ENCODE measurements at regions not wholly inside any gene's neighbourhood (a gene's known extent, or its start where the extent isn't known, plus 50 kb on each side); places are given as distances from the start of the nearest gene placed in this dataset.

GRCh38 chr14:22168092-22168955 is 420.7 kb downstream of the DAD1 start:
- H3K79me2 ChIP-seq (ENCODE audit: control insufficient read depth, low read length) = no peaks in the 10 kb centered on the region
- H3K27ac ChIP-seq (ENCODE audit: low read depth, low read length) = no peak overlapping the region
- no peaks in the 10 kb centered on the region for H3K36me3 ChIP-seq (ENCODE audit: control insufficient read depth, low read length)
- H4K20me1 ChIP-seq (ENCODE audit: control insufficient read depth, insufficient read depth, low read depth, low read length) = no peaks in the 10 kb centered on the region
- H3K27me3 ChIP-seq (ENCODE audit: control insufficient read depth, low read length) = peaks cover 20% of the 10 kb centered on the region
- H3K4me3 ChIP-seq (ENCODE audit: low read length) = no peak overlapping the region
- H3K9me3 ChIP-seq (ENCODE audit: control insufficient read depth, insufficient read depth, low read length) = no peaks in the 10 kb centered on the region
- no peaks in the 10 kb centered on the region for H3K4me1 ChIP-seq (ENCODE audit: control insufficient read depth, low read length)
- H3K4me2 ChIP-seq (ENCODE audit: low read length) = no peak overlapping the region
- no peaks in the 10 kb centered on the region for H3K9me2 ChIP-seq (replicated peaks; ENCODE audit: control insufficient read depth, low read length)
- no peak for TF ChIP-seq EZH2phosphoT487 (IDR thresholded peaks at IDR 0.05; ENCODE audit: borderline replicate concordance, low read length)
- TF ChIP-seq, protein P1, sequence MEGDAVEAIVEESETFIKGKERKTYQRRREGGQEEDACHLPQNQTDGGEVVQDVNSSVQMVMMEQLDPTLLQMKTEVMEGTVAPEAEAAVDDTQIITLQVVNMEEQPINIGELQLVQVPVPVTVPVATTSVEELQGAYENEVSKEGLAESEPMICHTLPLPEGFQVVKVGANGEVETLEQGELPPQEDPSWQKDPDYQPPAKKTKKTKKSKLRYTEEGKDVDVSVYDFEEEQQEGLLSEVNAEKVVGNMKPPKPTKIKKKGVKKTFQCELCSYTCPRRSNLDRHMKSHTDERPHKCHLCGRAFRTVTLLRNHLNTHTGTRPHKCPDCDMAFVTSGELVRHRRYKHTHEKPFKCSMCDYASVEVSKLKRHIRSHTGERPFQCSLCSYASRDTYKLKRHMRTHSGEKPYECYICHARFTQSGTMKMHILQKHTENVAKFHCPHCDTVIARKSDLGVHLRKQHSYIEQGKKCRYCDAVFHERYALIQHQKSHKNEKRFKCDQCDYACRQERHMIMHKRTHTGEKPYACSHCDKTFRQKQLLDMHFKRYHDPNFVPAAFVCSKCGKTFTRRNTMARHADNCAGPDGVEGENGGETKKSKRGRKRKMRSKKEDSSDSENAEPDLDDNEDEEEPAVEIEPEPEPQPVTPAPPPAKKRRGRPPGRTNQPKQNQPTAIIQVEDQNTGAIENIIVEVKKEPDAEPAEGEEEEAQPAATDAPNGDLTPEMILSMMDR (IDR thresholded peaks at IDR 0.05; ENCODE audit: low read depth, low read length, poor library complexity, severe bottlenecking) = no peak
- no peaks in the 10 kb centered on the region for H3F3A ChIP-seq (ENCODE audit: control insufficient read depth, insufficient read depth)

- TF ChIP-seq, protein P1 (IDR thresholded peaks at IDR 0.05; ENCODE audit: low read depth, low read length, poor library complexity, severe bottlenecking) = no peak
- TF ChIP-seq EZH2phosphoT487 (IDR thresholded peaks at IDR 0.05; ENCODE audit: borderline replicate concordance, low read length) = no peak
- Histone ChIP-seq H4K20me1 (ENCODE audit: control insufficient read depth, insufficient read depth, low read depth, low read length) (no peaks in the 10 kb centered on the region), H3K4me2 (ENCODE audit: low read length) (no peak overlapping the region), H3F3A (ENCODE audit: control insufficient read depth, insufficient read depth) (no peaks in the 10 kb centered on the region), H3K9me3 (ENCODE audit: control insufficient read depth, insufficient read depth, low read length) (no peaks in the 10 kb centered on the region), H3K27ac (ENCODE audit: low read depth, low read length) (no peak overlapping the region), H3K27me3 (ENCODE audit: control insufficient read depth, low read length) (peaks cover 23% of the 10 kb centered on the region), H3K4me1 (ENCODE audit: control insufficient read depth, low read length) (peaks cover 2% of the 10 kb centered on the region; the same call in 1 of the 2 replicates), H3K9me2 (replicated peaks; ENCODE audit: control insufficient read depth, low read length) (no peaks in the 10 kb centered on the region), H3K4me3 (ENCODE audit: low read length) (no peak overlapping the region), H3K36me3 (ENCODE audit: control insufficient read depth, low read length) (no peaks in the 10 kb centered on the region), H3K79me2 (ENCODE audit: control insufficient read depth, low read length) (no peaks in the 10 kb centered on the region)
These were observed 424.4 kb downstream of the DAD1 start for GRCh38 chr14:22164616-22165015.

- no peak overlapping the region for H3K27ac ChIP-seq (ENCODE audit: low read depth, low read length)
- TF ChIP-seq, protein P1 (IDR thresholded peaks at IDR 0.05; ENCODE audit: low read depth, low read length, poor library complexity, severe bottlenecking) = peak; percentile 31
- no peak for TF ChIP-seq EZH2phosphoT487 (IDR thresholded peaks at IDR 0.05; ENCODE audit: borderline replicate concordance, low read length)
- H3K4me2 ChIP-seq (ENCODE audit: low read length) = no peak overlapping the region
- H3K9me2 ChIP-seq (replicated peaks; ENCODE audit: control insufficient read depth, low read length) = no peaks in the 10 kb centered on the region
- no peaks in the 10 kb centered on the region for H3K36me3 ChIP-seq (ENCODE audit: control insufficient read depth, low read length)
- peaks cover 2% of the 10 kb centered on the region; the same call in 1 of the 2 replicates for H3K4me1 ChIP-seq (ENCODE audit: control insufficient read depth, low read length)
- H3K79me2 ChIP-seq (ENCODE audit: control insufficient read depth, low read length) = no peaks in the 10 kb centered on the region
- H3K27me3 ChIP-seq (ENCODE audit: control insufficient read depth, low read length) = peaks cover 27% of the 10 kb centered on the region
- H3K4me3 ChIP-seq (ENCODE audit: low read length) = no peak overlapping the region
- no peaks in the 10 kb centered on the region for H3K9me3 ChIP-seq (ENCODE audit: control insufficient read depth, insufficient read depth, low read length)
- no peaks in the 10 kb centered on the region for H4K20me1 ChIP-seq (ENCODE audit: control insufficient read depth, insufficient read depth, low read depth, low read length)
- no peaks in the 10 kb centered on the region for H3F3A ChIP-seq (ENCODE audit: control insufficient read depth, insufficient read depth)
These were observed 426.0 kb downstream of the DAD1 start for GRCh38 chr14:22163051-22163450.

All from DOHH2 (cell line).